Nephron (organoid): ENCODE measurements at regions not wholly inside any gene's neighbourhood (a gene's known extent, or its start where the extent isn't known, plus 50 kb on each side); places are given as distances from the start of the nearest gene placed in this dataset.

ENCODE experiments used
- H3K27ac Mint-ChIP-seq, 3 experiments: 2 replicates each; pipeline ENCODE4 v1.8.0; 2020; ENCODE audit warnings: mixed read lengths in 3 of 3, mild to moderate bottlenecking in 2 of 3, moderate library complexity in 1 of 3
- H3K27me3 Mint-ChIP-seq: 2 replicates; pipeline ENCODE4 v1.8.0; 2021; ENCODE audit warnings: low read depth, mild to moderate bottlenecking, moderate library complexity, mixed read lengths
- H3K36me3 Mint-ChIP-seq: 2 replicates; pipeline ENCODE4 v1.8.0; 2020; ENCODE audit warnings: low read depth, mixed read lengths
- H3K4me1 Mint-ChIP-seq: 2 replicates; pipeline ENCODE4 v1.8.0; 2020; ENCODE audit warnings: mixed read lengths
- H3K4me3 Mint-ChIP-seq, 3 experiments: 2 replicates each; pipeline ENCODE4 v1.8.0; 2020; ENCODE audit warnings: mild to moderate bottlenecking in 3 of 3, mixed read lengths in 3 of 3, moderate library complexity in 2 of 3
- H3K9me3 Mint-ChIP-seq: 2 replicates; pipeline ENCODE4 v1.8.0; 2020; ENCODE audit warnings: mixed read lengths
- CTCF ChIP-seq, 3 experiments: fragments of 200-600 bp; sonication (generic); IDR thresholded peaks; one replicate each; pipeline ENCODE4 v1.5.0; 2021; ENCODE audit warnings: antibody characterized with exemption in 3 of 3; ENCODE audit not compliant: unreplicated experiment in 3 of 3

GRCh38 chr3:10757021-10757820 lies 58.8 kb upstream of the SLC6A11 start:
- Mint-ChIP-seq H3K36me3 (no peaks in the 10 kb centered on the region), H3K4me1 (no peaks in the 10 kb centered on the region), H3K4me3 (no peak overlapping the region), H3K9me3 (no peaks in the 10 kb centered on the region), H3K27me3 (peaks cover 55% of the 10 kb centered on the region), H3K27ac (no peak overlapping the region)
- TF ChIP-seq CTCF (IDR thresholded peaks at IDR 0.05; ENCODE audit: unreplicated experiment in 3 of 3) = no peak

- Mint-ChIP-seq H3K27ac (no peak overlapping the region), H3K4me1 (no peaks in the 10 kb centered on the region), H3K9me3 (no peaks in the 10 kb centered on the region), H3K27me3 (peaks cover 58% of the 10 kb centered on the region), H3K4me3 (no peak overlapping the region), H3K36me3 (no peaks in the 10 kb centered on the region)
- TF ChIP-seq CTCF (IDR thresholded peaks at IDR 0.05; ENCODE audit: unreplicated experiment in 3 of 3) = no peak
Measured at GRCh38 chr3:10757821-10758130, 58.3 kb upstream of the SLC6A11 start.

DNA sequence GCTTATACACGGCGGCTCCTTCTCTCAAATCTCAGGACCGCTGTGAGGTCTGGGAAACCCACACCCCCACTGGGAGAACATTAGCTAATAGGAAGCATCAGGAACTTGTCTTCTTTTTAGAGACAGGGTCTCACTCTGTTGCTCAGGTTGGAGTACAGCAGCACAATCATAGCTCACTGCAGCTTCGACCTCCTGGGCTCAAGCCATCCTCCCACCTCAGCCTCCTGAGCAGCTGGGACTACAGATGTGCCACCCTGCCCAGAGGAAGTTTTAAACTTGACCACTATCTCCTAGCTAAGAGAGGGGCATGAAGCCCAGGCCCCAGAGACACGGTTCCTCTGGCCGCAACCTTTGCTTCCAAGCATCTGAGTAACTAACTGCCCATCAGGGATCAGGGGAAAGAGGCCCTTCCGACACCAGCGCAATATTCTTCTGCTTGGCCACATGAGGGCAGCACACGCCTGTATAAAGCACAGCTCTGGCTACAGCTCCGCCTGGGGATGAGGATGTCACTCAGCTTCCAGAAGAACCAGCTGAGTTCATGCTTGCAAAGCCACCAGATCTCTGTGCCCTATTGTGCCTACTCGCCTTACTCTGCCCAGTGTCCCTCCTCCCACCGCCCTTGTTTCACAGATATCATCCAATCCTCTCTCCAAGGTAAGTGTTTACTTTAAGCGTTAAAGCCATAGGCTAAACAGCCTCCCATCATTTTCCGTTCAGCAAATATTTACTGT lies 57.6 kb upstream of the SLC6A11 start:
- Mint-ChIP-seq H3K4me1 (no peaks in the 10 kb centered on the region), H3K27ac (no peak overlapping the region), H3K36me3 (no peaks in the 10 kb centered on the region), H3K27me3 (peaks cover 60% of the 10 kb centered on the region), H3K4me3 (no peak overlapping the region), H3K9me3 (no peaks in the 10 kb centered on the region)
- TF ChIP-seq CTCF (IDR thresholded peaks at IDR 0.05; ENCODE audit: unreplicated experiment in 3 of 3) = peak; percentile 66 to 73 (median 70)

GRCh38 chr3:10759495-10759894 lies 56.5 kb upstream of the SLC6A11 start:
- H3K36me3 Mint-ChIP-seq = no peaks in the 10 kb centered on the region
- no peaks in the 10 kb centered on the region for H3K9me3 Mint-ChIP-seq
- H3K27ac Mint-ChIP-seq = no peak overlapping the region
- TF ChIP-seq CTCF (IDR thresholded peaks at IDR 0.05; ENCODE audit: unreplicated experiment in 3 of 3) = no peak
- no peaks in the 10 kb centered on the region for H3K4me1 Mint-ChIP-seq
- no peak overlapping the region for H3K4me3 Mint-ChIP-seq
- H3K27me3 Mint-ChIP-seq = peaks cover 63% of the 10 kb centered on the region

DNA sequence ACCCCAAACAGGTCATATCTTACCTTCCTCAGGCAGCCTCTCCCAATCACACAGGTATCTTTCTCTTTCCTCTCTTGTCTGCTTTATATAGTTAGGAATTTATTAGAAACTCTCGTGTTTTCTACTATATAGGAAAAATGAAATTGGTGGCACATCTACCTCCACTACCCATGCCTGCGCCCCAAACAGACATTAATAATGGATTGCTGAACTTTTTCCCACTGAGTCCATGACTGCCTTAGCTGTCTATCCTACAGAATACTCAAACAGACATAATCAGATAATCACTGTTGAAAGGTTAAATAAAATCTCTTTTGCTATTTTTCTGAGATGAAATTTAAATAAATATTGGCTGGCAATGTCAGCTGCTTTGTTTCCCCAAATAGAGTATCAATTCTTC lies 55.8 kb upstream of the SLC6A11 start:
- Mint-ChIP-seq H3K4me3 (no peak overlapping the region), H3K27ac (no peak overlapping the region), H3K4me1 (no peaks in the 10 kb centered on the region), H3K9me3 (no peaks in the 10 kb centered on the region), H3K36me3 (no peaks in the 10 kb centered on the region), H3K27me3 (peaks cover 63% of the 10 kb centered on the region)
- TF ChIP-seq CTCF (IDR thresholded peaks at IDR 0.05; ENCODE audit: unreplicated experiment in 3 of 3) = no peak

GRCh38 chr3:10761583-10761982 lies 54.4 kb upstream of the SLC6A11 start:
- no peak overlapping the region for H3K27ac Mint-ChIP-seq
- peaks cover 61% of the 10 kb centered on the region for H3K27me3 Mint-ChIP-seq
- no peaks in the 10 kb centered on the region for H3K36me3 Mint-ChIP-seq
- TF ChIP-seq CTCF (IDR thresholded peaks at IDR 0.05; ENCODE audit: unreplicated experiment in 3 of 3) = no peak
- no peaks in the 10 kb centered on the region for H3K9me3 Mint-ChIP-seq
- H3K4me1 Mint-ChIP-seq = no peaks in the 10 kb centered on the region
- H3K4me3 Mint-ChIP-seq = no peak overlapping the region
